ENCODE measurements at regions not wholly inside any gene's neighbourhood (a gene's known extent, or its start where the extent isn't known, plus 50 kb on each side); places are given as distances from the start of the nearest gene placed in this dataset.

- Mint-ChIP-seq H3K27ac (no peak overlapping the region), H3K9me3 (no peaks in the 10 kb centered on the region), H3K4me1 (no peaks in the 10 kb centered on the region), H3K36me3 (ENCODE audit: low read depth) (no peaks in the 10 kb centered on the region), H3K4me3 (no peak overlapping the region), H3K27me3 (no peaks in the 10 kb centered on the region)
- CTCF ChIA-PET, result no interaction called here
- POLR2A ChIA-PET, result no interaction called here
- DNase-seq, result no peak
These were observed 112.1 kb downstream of the CENPF start for GRCh38 chr1:214715126-214715525.

DNA sequence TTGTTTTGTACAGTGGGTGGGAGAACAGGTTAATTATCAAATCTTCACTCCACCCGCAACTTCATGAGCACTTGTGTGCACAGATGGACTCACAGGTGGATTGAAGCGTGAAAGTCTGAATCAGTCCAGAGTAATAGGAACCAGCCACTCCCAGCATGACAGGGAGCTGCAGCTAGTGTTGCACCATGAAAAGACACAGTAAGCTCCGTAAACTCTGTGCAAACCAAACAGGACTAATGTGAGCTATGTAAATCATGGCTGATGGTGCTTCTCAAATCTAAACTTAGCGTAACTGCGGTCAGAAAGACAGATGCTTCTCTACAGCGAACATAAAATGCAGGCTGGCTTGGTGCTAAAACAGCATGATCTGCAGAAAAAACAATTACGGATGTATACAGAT, 114.4 kb downstream of the CENPF start:
- no peak overlapping the region for H3K27ac Mint-ChIP-seq
- ChIA-PET CTCF (no interaction called here), POLR2A (no interaction called here)
- H3K4me1 Mint-ChIP-seq, result no peaks in the 10 kb centered on the region
- no peaks in the 10 kb centered on the region for H3K27me3 Mint-ChIP-seq
- H3K36me3 Mint-ChIP-seq (ENCODE audit: low read depth), result no peaks in the 10 kb centered on the region
- peaks cover 3% of the 10 kb centered on the region for H3K9me3 Mint-ChIP-seq
- no peak overlapping the region for H3K4me3 Mint-ChIP-seq
- no peak for DNase-seq

GRCh38 chr1:214718724-214719123, 115.7 kb downstream of the CENPF start:
- H3K4me3 Mint-ChIP-seq, result no peak overlapping the region
- CTCF ChIA-PET, result no interaction called here
- peaks cover 6% of the 10 kb centered on the region for H3K9me3 Mint-ChIP-seq

DNA sequence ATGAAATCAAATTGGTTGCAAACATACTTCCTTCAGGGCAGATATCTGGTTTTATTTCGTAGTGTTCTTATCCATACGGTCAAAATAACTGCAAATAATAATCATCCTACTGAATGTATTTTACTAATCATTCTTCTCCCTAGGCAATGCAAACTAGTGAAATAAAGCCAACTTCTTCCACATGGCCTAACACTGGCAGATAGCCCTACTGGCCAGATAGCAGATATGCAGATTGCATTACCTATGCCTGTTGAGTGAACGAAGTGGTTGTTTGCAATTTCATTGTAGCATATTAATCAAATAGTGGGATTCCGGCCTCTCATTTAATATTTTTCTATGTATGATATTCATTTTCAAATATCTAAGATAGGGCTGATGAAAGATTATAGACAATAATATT, 116.2 kb downstream of the CENPF start:
- no peak for DNase-seq
- H3K27ac Mint-ChIP-seq, result no peak overlapping the region
- H3K36me3 Mint-ChIP-seq (ENCODE audit: low read depth), result no peaks in the 10 kb centered on the region
- no peak overlapping the region for H3K4me3 Mint-ChIP-seq
- CTCF ChIA-PET, result no interaction called here
- H3K27me3 Mint-ChIP-seq, result no peaks in the 10 kb centered on the region
- H3K9me3 Mint-ChIP-seq, result peaks cover 6% of the 10 kb centered on the region
- POLR2A ChIA-PET, result no interaction called here
- H3K4me1 Mint-ChIP-seq, result no peaks in the 10 kb centered on the region

More at GRCh38 chr1:214718724-214719123, 115.7 kb downstream of the CENPF start:
- no peaks in the 10 kb centered on the region for H3K36me3 Mint-ChIP-seq (ENCODE audit: low read depth)
- no peak for DNase-seq
- no peak overlapping the region for H3K27ac Mint-ChIP-seq
- H3K27me3 Mint-ChIP-seq, result no peaks in the 10 kb centered on the region
- POLR2A ChIA-PET, result no interaction called here
- no peaks in the 10 kb centered on the region for H3K4me1 Mint-ChIP-seq

DNA sequence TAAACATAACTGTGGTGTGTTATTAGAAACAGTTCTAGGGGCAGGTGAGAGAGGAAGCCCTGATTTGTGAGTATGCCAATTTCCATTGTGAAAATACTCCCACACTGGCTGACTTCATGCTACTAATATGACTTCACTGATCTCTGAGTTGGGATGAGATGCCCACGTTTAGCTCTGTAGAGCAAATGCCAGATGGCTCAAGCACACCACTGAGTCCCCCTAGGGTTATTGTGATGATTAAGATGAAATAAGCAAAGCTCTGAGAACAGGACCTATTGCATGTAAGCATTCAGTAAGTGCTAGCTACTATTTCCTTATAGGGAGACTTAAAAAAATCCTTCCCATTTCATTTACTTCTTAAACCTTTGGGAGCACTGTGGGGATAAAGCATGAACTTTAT, 117.6 kb downstream of the CENPF start:
- ChIA-PET POLR2A (no interaction called here), CTCF (no interaction called here)
- Mint-ChIP-seq H3K36me3 (ENCODE audit: low read depth) (no peaks in the 10 kb centered on the region), H3K9me3 (peaks cover 6% of the 10 kb centered on the region), H3K4me3 (no peak overlapping the region), H3K27me3 (no peaks in the 10 kb centered on the region), H3K4me1 (no peaks in the 10 kb centered on the region), H3K27ac (no peak overlapping the region)
- DNase-seq, result no peak

DNA sequence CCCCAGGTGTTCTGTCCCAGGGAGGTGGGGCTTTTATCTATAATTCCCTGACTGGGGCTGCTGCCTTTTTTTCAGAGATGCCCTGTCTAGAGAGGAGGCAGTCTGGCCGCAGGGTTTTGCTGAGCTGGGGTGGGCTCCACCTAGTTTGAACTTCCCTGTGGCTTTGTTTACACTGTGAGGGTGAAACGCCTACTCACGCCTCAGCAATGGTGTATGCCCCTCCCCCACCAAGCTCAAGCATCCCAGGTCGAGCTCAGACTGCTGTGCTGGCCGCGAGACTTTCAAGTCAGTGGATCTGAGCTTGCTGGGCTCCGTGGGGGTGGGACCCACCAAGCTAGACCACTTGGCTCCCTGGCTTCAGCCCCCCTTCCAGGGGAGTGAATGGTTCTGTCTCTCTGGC, 124.3 kb downstream of the CENPF start:
- Mint-ChIP-seq H3K9me3 (peaks cover 3% of the 10 kb centered on the region), H3K27me3 (no peaks in the 10 kb centered on the region), H3K4me3 (no peak overlapping the region), H3K27ac (no peak overlapping the region), H3K4me1 (no peaks in the 10 kb centered on the region), H3K36me3 (ENCODE audit: low read depth) (no peaks in the 10 kb centered on the region)
- DNase-seq, result no peak
- ChIA-PET POLR2A (no interaction called here), CTCF (no interaction called here)

DNA sequence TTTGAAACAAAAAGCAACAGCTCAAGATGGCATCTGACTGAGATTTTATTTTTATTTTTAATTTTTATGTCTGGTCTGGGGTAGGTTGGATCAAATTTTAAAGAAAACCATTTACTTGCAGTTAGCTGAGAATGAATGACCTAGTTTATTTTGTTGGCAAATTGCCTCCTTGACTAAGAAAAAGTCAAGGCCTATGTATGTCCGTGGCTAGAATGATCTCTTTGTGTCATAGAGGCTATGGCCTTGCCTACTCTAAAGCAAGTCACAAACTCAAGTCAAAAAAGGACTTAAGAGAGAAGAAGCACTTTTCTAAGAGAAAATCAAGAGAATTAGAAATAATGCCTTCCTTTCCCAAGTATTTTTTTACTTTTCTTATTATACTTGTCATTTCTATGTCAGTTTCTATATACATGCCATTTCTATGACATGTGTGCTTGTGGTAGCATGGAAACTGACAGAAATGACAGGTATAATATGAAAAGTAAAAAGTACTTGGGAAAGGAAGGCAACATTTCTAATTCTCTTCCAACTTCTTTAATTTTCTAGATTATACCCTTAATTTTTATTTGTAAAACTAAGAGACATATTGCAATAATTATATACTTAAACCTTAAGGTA, 136.7 kb downstream of the CENPF start:
- peaks cover 2% of the 10 kb centered on the region for H3K9me3 Mint-ChIP-seq
- no peak for DNase-seq
- no peak overlapping the region for H3K4me3 Mint-ChIP-seq
- no peaks in the 10 kb centered on the region for H3K27me3 Mint-ChIP-seq
- ChIA-PET CTCF (no interaction called here), POLR2A (no interaction called here)
- no peaks in the 10 kb centered on the region for H3K36me3 Mint-ChIP-seq (ENCODE audit: low read depth)
- no peak overlapping the region for H3K27ac Mint-ChIP-seq
- H3K4me1 Mint-ChIP-seq, result peaks cover 3% of the 10 kb centered on the region

DNA sequence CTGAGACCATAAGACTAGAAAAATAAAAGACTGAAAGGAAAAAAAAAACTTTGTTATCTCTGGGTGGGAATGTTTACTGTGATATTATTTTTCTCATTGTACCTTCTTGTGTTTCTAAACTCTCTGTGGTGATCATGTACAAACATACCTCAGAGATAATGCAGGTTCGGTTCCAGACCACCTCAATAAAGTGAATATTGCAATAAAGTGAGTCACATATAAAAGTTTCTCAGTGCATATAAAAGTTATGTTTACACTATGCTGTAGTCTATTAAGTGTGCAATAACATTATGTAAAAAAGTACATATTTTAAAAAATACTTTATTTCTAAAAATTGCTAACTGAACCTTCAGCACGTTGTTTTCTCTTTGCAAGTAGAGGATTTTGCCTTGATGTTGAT, 137.5 kb downstream of the CENPF start:
- no peak for DNase-seq
- H3K9me3 Mint-ChIP-seq, result peaks cover 2% of the 10 kb centered on the region
- POLR2A ChIA-PET, result no interaction called here

DNA sequence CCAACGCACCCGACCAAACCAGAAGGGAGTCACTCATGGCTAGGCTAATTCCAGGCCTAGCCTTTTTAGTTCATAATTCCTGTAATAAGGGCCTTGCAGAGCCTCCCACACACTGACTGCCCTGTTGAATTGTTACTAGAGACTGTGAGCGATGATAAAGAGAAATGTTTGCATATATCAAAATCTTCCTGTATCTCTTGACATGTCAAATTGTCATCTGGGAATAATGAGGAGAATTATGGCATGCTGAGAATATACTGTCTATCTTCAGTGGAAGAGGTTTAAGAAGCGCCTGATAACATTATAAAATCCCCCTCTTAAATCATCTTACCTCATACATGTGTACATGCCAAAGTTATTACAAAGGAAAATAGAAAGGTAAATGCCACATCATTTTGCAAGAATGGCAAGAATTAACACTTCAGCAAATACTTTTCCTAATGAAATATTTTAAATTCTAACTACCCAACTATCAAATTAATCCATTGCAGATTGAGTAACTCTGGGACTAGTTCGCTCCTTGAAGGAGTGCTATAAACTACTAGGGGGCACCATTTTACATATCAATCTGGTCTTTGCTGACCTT, 144.1 kb downstream of the CENPF start:
- no peaks in the 10 kb centered on the region for H3K27me3 Mint-ChIP-seq
- ChIA-PET CTCF (no interaction called here), POLR2A (no interaction called here)
- H3K4me3 Mint-ChIP-seq, result no peak overlapping the region
- no peak overlapping the region for H3K27ac Mint-ChIP-seq
- peaks cover 2% of the 10 kb centered on the region for H3K9me3 Mint-ChIP-seq
- no peaks in the 10 kb centered on the region for H3K4me1 Mint-ChIP-seq
- DNase-seq, result no peak
- no peaks in the 10 kb centered on the region for H3K36me3 Mint-ChIP-seq (ENCODE audit: low read depth)

More for the DNA sequence above, 137.5 kb downstream of the CENPF start:
- CTCF ChIA-PET, result no interaction called here
- no peak overlapping the region for H3K27ac Mint-ChIP-seq
- no peaks in the 10 kb centered on the region for H3K36me3 Mint-ChIP-seq (ENCODE audit: low read depth)
- peaks cover 1% of the 10 kb centered on the region for H3K4me1 Mint-ChIP-seq
- H3K27me3 Mint-ChIP-seq, result no peaks in the 10 kb centered on the region
- no peak overlapping the region for H3K4me3 Mint-ChIP-seq

DNA sequence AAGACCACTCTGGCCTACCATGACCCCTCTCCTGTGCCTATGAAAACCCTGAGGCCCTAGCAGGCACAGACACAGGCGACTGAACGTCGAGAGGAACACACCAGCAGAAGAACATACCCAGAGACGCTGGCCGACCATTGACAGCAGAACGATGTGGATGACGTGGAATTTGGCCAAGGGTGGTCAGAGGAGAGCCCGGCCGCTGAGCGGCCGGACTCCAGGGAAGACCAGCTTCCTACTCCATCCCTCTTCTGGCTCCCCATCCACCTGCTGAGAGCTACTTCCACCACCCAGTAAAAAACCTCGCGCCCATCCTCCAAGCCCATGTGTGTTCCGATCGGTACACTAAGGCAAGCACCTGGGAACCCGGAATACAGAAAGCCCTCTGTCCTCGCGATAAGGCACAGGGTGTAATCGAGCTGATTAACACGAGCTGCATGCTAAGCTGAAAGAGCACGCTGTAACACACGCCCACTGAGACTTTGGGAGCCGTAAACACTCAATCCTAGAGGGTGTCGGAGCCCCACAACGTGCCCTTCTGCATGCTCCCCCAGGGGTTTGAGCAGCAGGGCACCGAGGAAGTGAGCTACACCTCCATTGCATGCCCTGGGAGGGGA, 150.3 kb downstream of the CENPF start:
- CTCF ChIA-PET, result no interaction called here
- Mint-ChIP-seq H3K27ac (no peak overlapping the region), H3K27me3 (no peaks in the 10 kb centered on the region), H3K36me3 (ENCODE audit: low read depth) (no peaks in the 10 kb centered on the region), H3K4me1 (no peaks in the 10 kb centered on the region), H3K4me3 (no peak overlapping the region), H3K9me3 (peaks cover 2% of the 10 kb centered on the region)
- POLR2A ChIA-PET, result no interaction called here
- no peak for DNase-seq

- Mint-ChIP-seq H3K36me3 (ENCODE audit: low read depth) (no peaks in the 10 kb centered on the region), H3K27me3 (no peaks in the 10 kb centered on the region), H3K9me3 (peaks cover 37% of the 10 kb centered on the region), H3K27ac (no peak overlapping the region), H3K4me3 (no peak overlapping the region), H3K4me1 (no peaks in the 10 kb centered on the region)
- POLR2A ChIA-PET, result no interaction called here
- CTCF ChIA-PET, result no interaction called here
- no peak for DNase-seq
These were observed 158.0 kb downstream of the CENPF start for GRCh38 chr1:214761030-214761429.

DNA sequence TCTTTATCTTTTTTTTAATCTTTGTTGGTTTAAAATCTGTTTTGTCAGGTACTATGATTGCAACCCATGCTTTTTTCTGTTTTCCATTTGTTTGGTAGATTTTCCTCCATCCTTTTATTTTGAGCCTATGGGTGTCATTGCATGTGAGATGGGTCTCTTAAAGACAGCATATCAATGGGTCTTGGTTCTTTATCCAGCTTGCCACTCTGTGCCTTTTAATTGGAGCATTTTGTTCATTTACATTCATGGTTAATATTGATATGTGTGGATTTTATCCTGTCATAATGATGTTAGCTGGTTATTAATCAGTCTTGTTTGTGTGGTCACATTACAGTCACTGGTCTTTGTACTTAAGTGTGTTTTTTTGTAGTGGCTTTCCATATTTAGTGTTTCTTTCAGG, 159.9 kb downstream of the CENPF start:
- DNase-seq, result no peak
- H3K27ac Mint-ChIP-seq, result no peak overlapping the region
- no peaks in the 10 kb centered on the region for H3K27me3 Mint-ChIP-seq
- H3K4me3 Mint-ChIP-seq, result no peak overlapping the region
- no peaks in the 10 kb centered on the region for H3K36me3 Mint-ChIP-seq (ENCODE audit: low read depth)
- H3K4me1 Mint-ChIP-seq, result no peaks in the 10 kb centered on the region
- peaks cover 35% of the 10 kb centered on the region for H3K9me3 Mint-ChIP-seq
- ChIA-PET POLR2A (no interaction called here), CTCF (no interaction called here)

DNA sequence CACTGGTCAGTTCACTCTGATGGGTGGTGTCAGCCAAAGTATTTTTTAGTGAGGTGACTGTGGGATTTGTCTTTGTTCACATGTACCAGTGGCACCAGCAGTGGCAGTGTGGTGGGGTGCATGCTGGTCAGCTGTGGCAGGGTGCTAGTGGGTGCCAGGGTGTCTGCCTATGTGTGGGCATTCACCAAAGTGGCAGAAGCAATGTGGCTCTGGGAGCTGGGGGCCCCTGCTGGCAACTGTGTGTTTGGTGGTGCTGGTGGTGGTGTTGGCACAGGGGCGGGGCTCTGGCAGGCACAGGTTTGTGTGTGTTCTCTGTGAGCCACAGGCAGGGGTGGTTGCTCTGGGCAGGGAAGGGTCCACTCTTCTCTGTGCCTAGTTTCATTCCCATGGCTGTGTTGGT, 161.5 kb downstream of the CENPF start:
- Mint-ChIP-seq H3K36me3 (ENCODE audit: low read depth) (no peaks in the 10 kb centered on the region), H3K27ac (no peak overlapping the region), H3K27me3 (no peaks in the 10 kb centered on the region), H3K4me3 (no peak overlapping the region), H3K9me3 (peaks cover 35% of the 10 kb centered on the region), H3K4me1 (no peaks in the 10 kb centered on the region)
- ChIA-PET POLR2A (no interaction called here), CTCF (no interaction called here)
- no peak for DNase-seq

DNA sequence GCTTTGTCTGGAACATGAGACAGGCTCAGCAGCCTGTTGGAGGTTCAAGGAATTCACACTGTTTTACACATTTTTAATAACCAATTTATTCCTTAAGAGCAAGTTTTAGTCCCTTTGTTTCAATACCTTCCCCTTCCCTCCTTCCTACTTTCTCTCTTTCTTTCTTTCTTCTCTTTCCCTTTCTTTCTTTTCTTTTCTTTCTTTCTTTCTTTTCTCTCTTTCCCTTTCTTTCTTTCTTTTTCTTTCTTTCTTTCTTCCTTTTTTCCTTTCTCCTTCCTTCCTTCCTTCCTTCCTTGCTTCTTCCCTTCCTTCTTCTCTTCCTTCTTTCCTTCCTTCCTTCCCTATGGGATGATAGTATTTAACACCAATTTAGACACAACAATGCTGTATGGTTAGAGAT, 164.2 kb downstream of the CENPF start:
- H3K4me1 Mint-ChIP-seq, result no peaks in the 10 kb centered on the region
- ChIA-PET POLR2A (no interaction called here), CTCF (no interaction called here)
- H3K27me3 Mint-ChIP-seq, result no peaks in the 10 kb centered on the region
- no peak overlapping the region for H3K27ac Mint-ChIP-seq
- DNase-seq, result no peak
- H3K9me3 Mint-ChIP-seq, result peaks cover 20% of the 10 kb centered on the region
- H3K4me3 Mint-ChIP-seq, result no peak overlapping the region
- no peaks in the 10 kb centered on the region for H3K36me3 Mint-ChIP-seq (ENCODE audit: low read depth)

Data from activated CD4-positive, alpha-beta T cell treated with anti-CD3 and anti-CD28 coated beads, Interleukin-2, amount 10 ng/mL, durations not matched to agents 7 days and 5 days (primary cell).